HG03139 (cell line): ENCODE measurements at regions not wholly inside any gene's neighbourhood (a gene's known extent, or its start where the extent isn't known, plus 50 kb on each side); places are given as distances from the start of the nearest gene placed in this dataset.
"Not testable (repeated sequence)": the region's sequence is repeated elsewhere in the genome, so short reads cannot be mapped to it uniquely, and the experiment has no call there.

ENCODE experiments used
- ATAC-seq: cut with Tn5 transposase; IDR thresholded peaks from one replicate; pipeline ENCODE4 v1.9.1; 2021; ENCODE audit not compliant: unreplicated experiment

GRCh38 chr3:106337116-106337515, 468.3 kb upstream of the CBLB start:
- no peak for ATAC-seq

GRCh38 chr3:106338582-106339214, 469.9 kb upstream of the CBLB start:
- ATAC-seq = no peak

- ATAC-seq = no peak
These were observed 470.7 kb upstream of the CBLB start for GRCh38 chr3:106339551-106339950.

GRCh38 chr3:106341087-106341486, 472.3 kb upstream of the CBLB start:
- no peak for ATAC-seq

- ATAC-seq = no peak
These were observed 472.9 kb upstream of the CBLB start for GRCh38 chr3:106341586-106342162.

- ATAC-seq = no peak
These were observed 473.6 kb upstream of the CBLB start for GRCh38 chr3:106342386-106342785.

- ATAC-seq = no peak
These were observed 475.0 kb upstream of the CBLB start for GRCh38 chr3:106343811-106344210.

- no peak for ATAC-seq
These were observed 476.7 kb upstream of the CBLB start for GRCh38 chr3:106345353-106346027.

GRCh38 chr3:106347350-106347749, 478.5 kb upstream of the CBLB start:
- ATAC-seq = no peak

GRCh38 chr3:106348139-106348690, 479.4 kb upstream of the CBLB start:
- no peak for ATAC-seq

- ATAC-seq = no peak
These were observed 480.5 kb upstream of the CBLB start for GRCh38 chr3:106349191-106349881.

GRCh38 chr3:106355873-106356272, 487.1 kb upstream of the CBLB start:
- ATAC-seq = no peak

GRCh38 chr3:106359692-106360091, 490.9 kb upstream of the CBLB start:
- ATAC-seq = no peak

- ATAC-seq = not testable (repeated sequence)
These were observed 492.1 kb upstream of the CBLB start for GRCh38 chr3:106360901-106361300.

- ATAC-seq = no peak
These were observed 495.7 kb upstream of the CBLB start for GRCh38 chr3:106364477-106364876.

- no peak for ATAC-seq
These were observed 496.4 kb upstream of the CBLB start for GRCh38 chr3:106365061-106365691.

GRCh38 chr3:106366352-106366751, 497.5 kb upstream of the CBLB start:
- ATAC-seq = no peak

- no peak for ATAC-seq
These were observed 498.7 kb upstream of the CBLB start for GRCh38 chr3:106367496-106367895.

GRCh38 chr3:106371221-106371970, 502.6 kb upstream of the CBLB start:
- ATAC-seq = no peak
